ENCODE measurements at regions not wholly inside any gene's neighbourhood (a gene's known extent, or its start where the extent isn't known, plus 50 kb on each side); places are given as distances from the start of the nearest gene placed in this dataset.

DNA sequence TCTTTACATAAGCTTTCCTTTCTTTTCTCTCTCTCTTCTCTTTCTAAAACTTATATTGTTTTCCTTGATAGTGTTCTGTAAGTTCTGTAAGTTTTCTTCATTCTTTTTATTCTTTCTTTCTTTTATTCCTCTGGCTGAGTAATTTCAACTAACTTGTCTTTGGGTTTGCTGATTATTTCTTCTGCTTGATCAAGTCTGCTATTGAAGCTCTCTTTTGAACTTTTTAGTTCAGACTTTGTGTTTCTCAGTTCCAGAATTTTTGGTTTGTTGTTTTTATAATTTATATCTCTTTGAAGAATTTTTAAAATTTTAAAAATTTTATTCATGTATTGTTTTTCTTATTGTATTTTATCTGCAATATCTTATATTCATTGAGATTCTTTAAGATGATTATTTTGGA is 795.8 kb upstream of the SALL3 start:
- TF ChIP-seq FOXK2 (IDR thresholded peaks at IDR 0.05) (no peak), LEF1 (IDR thresholded peaks at IDR 0.05; ENCODE audit: borderline replicate concordance) (no peak), TARDBP (IDR thresholded peaks at IDR 0.05) (no peak), NFRKB (IDR thresholded peaks at IDR 0.05) (no peak), HDGF (IDR thresholded peaks at IDR 0.05; ENCODE audit: borderline replicate concordance) (no peak), ZNF384 (IDR thresholded peaks at IDR 0.05) (no peak), SP1 (IDR thresholded peaks at IDR 0.05) (no peak), FOXA1 (IDR thresholded peaks at IDR 0.05) (no peak), FOXM1 (IDR thresholded peaks at IDR 0.05; ENCODE audit: borderline replicate concordance) (no peak), SUZ12 (IDR thresholded peaks at IDR 0.05) (no peak), L3MBTL2 (conservative IDR thresholded peaks at IDR 0.05) (no peak), ELF4 (IDR thresholded peaks at IDR 0.05) (no peak), BHLHE40 (IDR thresholded peaks at IDR 0.05; ENCODE audit: borderline replicate concordance) (no peak), CTBP1 (IDR thresholded peaks at IDR 0.05; ENCODE audit: borderline replicate concordance) (no peak), ARNT (IDR thresholded peaks at IDR 0.05) (no peak)
- TF ChIP-seq, protein P1, sequence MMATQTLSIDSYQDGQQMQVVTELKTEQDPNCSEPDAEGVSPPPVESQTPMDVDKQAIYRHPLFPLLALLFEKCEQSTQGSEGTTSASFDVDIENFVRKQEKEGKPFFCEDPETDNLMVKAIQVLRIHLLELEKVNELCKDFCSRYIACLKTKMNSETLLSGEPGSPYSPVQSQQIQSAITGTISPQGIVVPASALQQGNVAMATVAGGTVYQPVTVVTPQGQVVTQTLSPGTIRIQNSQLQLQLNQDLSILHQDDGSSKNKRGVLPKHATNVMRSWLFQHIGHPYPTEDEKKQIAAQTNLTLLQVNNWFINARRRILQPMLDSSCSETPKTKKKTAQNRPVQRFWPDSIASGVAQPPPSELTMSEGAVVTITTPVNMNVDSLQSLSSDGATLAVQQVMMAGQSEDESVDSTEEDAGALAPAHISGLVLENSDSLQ (IDR thresholded peaks at IDR 0.05), result no peak
- no peak for DNase-seq (ENCODE audit: extremely low spot score)
- CTCF ChIA-PET, result no interaction called here
- POLR2A ChIA-PET, result no interaction called here

DNA sequence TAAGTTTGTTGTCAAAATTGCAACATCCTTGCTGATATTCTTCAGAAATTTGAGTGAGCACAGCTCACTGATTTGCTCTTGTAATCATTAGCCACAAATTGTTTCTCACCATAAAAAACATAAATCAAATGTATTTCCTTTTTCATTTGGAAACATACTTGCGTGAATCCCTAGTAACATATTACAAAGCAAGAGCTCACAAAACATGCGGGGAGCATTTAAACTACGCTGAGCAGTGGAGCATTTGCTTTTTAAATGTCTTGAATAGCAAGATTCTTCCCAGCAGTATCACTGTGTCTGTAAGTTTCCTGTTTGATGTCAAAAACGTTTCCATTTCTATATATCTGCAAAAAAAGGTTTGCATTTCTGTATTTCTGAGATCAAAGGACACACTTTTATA is 788.3 kb upstream of the SALL3 start:
- TF ChIP-seq CTBP1 (IDR thresholded peaks at IDR 0.05; ENCODE audit: borderline replicate concordance) (no peak), L3MBTL2 (conservative IDR thresholded peaks at IDR 0.05) (no peak), LEF1 (IDR thresholded peaks at IDR 0.05; ENCODE audit: borderline replicate concordance) (no peak), SP1 (IDR thresholded peaks at IDR 0.05) (no peak), TARDBP (IDR thresholded peaks at IDR 0.05) (no peak), FOXM1 (IDR thresholded peaks at IDR 0.05; ENCODE audit: borderline replicate concordance) (no peak), ARNT (IDR thresholded peaks at IDR 0.05) (no peak), NFRKB (IDR thresholded peaks at IDR 0.05) (no peak)
- TF ChIP-seq, protein P1 (IDR thresholded peaks at IDR 0.05), result no peak
- POLR2A ChIA-PET, result no interaction called here
- CTCF ChIA-PET, result no interaction called here
- no peak for DNase-seq (ENCODE audit: extremely low spot score)

DNA sequence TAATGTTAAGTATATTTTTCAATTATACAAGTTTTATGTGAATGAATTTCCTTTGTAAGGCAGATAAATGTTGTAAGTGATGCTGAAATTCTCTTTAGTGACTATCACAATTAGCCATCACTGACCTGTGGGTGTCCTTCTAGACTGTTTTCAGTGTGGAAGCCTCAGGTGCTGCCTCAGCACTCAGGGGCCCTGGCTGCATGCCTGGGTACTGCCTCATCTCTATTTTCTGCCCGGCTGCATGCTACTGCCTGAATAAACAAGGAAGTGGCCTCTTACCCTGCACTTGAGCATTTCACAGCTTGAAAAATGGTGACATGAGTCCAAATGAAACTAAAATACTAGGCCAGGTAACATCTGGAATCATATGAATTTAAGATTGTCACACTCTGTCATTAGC is 787.6 kb upstream of the SALL3 start:
- POLR2A ChIA-PET, result no interaction called here
- TF ChIP-seq, protein P1 (IDR thresholded peaks at IDR 0.05), result no peak
- TF ChIP-seq ELF4 (IDR thresholded peaks at IDR 0.05) (no peak), FOXA1 (IDR thresholded peaks at IDR 0.05) (no peak), BHLHE40 (IDR thresholded peaks at IDR 0.05; ENCODE audit: borderline replicate concordance) (no peak), TARDBP (IDR thresholded peaks at IDR 0.05) (no peak), FOXK2 (IDR thresholded peaks at IDR 0.05) (no peak), LEF1 (IDR thresholded peaks at IDR 0.05; ENCODE audit: borderline replicate concordance) (no peak), CTBP1 (IDR thresholded peaks at IDR 0.05; ENCODE audit: borderline replicate concordance) (no peak), FOXM1 (IDR thresholded peaks at IDR 0.05; ENCODE audit: borderline replicate concordance) (no peak), ZNF384 (IDR thresholded peaks at IDR 0.05) (no peak), HDGF (IDR thresholded peaks at IDR 0.05; ENCODE audit: borderline replicate concordance) (no peak), NFRKB (IDR thresholded peaks at IDR 0.05) (no peak), ARNT (IDR thresholded peaks at IDR 0.05) (no peak), SP1 (IDR thresholded peaks at IDR 0.05) (no peak), L3MBTL2 (conservative IDR thresholded peaks at IDR 0.05) (no peak), SUZ12 (IDR thresholded peaks at IDR 0.05) (no peak)
- no peak for DNase-seq (ENCODE audit: extremely low spot score)
- CTCF ChIA-PET, result no interaction called here

DNA sequence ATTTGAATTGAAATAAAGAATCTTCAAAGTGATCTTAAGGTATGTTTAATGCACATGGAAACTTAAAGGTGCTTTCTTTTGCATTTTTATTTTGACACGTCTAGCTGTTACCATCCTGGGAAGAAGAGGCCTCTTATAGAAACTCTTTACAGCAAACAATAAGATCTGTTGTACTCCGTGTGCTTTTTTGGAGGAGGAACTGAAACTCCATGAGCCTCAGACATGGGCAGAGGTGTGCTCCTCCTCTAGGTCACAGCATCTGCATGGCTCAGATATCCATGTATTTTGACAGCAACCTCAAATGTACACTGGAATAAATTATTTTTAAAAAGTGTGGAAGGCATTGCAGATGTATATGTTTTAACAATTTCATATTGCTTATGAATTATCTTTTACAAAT is 783.3 kb upstream of the SALL3 start:
- CTCF ChIA-PET, result no interaction called here
- no peak for TF ChIP-seq FOXK2 (IDR thresholded peaks at IDR 0.05)
- TF ChIP-seq FOXM1 (IDR thresholded peaks at IDR 0.05; ENCODE audit: borderline replicate concordance), result no peak
- no peak for TF ChIP-seq ARNT (IDR thresholded peaks at IDR 0.05)
- TF ChIP-seq NFRKB (IDR thresholded peaks at IDR 0.05), result no peak
- no peak for TF ChIP-seq BHLHE40 (IDR thresholded peaks at IDR 0.05; ENCODE audit: borderline replicate concordance)
- TF ChIP-seq LEF1 (IDR thresholded peaks at IDR 0.05; ENCODE audit: borderline replicate concordance), result no peak
- no peak for TF ChIP-seq CTBP1 (IDR thresholded peaks at IDR 0.05; ENCODE audit: borderline replicate concordance)
- TF ChIP-seq TARDBP (IDR thresholded peaks at IDR 0.05), result no peak
- no peak for TF ChIP-seq ELF4 (IDR thresholded peaks at IDR 0.05)
- TF ChIP-seq ZNF384 (IDR thresholded peaks at IDR 0.05), result no peak
- TF ChIP-seq SUZ12 (IDR thresholded peaks at IDR 0.05), result no peak
- TF ChIP-seq L3MBTL2 (conservative IDR thresholded peaks at IDR 0.05), result no peak
- no peak for TF ChIP-seq FOXA1 (IDR thresholded peaks at IDR 0.05)
- TF ChIP-seq HDGF (IDR thresholded peaks at IDR 0.05; ENCODE audit: borderline replicate concordance), result no peak
- TF ChIP-seq, protein P1 (IDR thresholded peaks at IDR 0.05), result no peak
- no peak for TF ChIP-seq SP1 (IDR thresholded peaks at IDR 0.05)
- DNase-seq (ENCODE audit: extremely low spot score), result no peak
- POLR2A ChIA-PET, result no interaction called here

DNA sequence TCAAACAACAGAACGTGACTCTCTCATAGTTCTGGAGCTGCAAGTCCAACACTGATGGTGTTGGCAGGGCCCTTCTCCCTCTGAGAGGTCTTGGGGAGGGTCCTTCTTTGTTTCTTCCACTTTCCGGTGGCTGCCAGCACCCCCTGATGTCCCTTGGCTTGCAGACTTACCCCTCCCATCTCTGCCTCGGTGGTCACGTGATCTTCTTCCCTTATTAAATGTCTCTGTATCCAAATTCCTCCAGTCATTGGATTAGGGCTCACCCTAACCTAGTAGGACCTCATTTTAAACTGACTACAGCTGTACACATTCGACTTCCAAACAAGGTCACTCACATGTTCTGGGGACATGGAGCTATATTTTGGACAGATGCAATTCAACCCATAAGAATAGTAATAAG is 780.6 kb upstream of the SALL3 start:
- ChIA-PET CTCF (no interaction called here), POLR2A (no interaction called here)
- TF ChIP-seq L3MBTL2 (conservative IDR thresholded peaks at IDR 0.05) (no peak), SUZ12 (IDR thresholded peaks at IDR 0.05) (no peak), FOXA1 (IDR thresholded peaks at IDR 0.05) (no peak)
- no peak for DNase-seq (ENCODE audit: extremely low spot score)

DNA sequence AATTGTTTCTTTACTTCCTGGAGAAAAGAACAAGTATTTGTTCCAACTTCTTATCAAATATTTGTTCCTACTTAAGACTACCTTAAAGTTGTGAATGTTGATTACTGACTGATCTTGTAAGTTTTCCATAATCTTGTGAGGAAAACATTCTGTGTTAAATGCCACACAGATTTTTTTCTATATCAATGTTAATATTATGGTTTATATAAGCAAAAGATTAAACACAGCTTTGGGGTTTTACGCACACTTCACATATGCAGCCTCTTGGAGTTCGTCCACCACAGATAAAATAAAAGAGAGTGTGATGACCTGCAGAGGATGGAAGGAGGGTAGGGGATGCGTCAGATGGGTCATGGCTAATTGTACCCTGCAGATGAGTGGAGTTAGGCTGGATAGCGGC is 780.0 kb upstream of the SALL3 start:
- CTCF ChIA-PET, result no interaction called here
- no peak for TF ChIP-seq ELF4 (IDR thresholded peaks at IDR 0.05)
- TF ChIP-seq, protein P1 (IDR thresholded peaks at IDR 0.05), result no peak
- POLR2A ChIA-PET, result no interaction called here
- DNase-seq (ENCODE audit: extremely low spot score), result no peak
